ENCODE measurements at regions not wholly inside any gene's neighbourhood (a gene's known extent, or its start where the extent isn't known, plus 50 kb on each side); places are given as distances from the start of the nearest gene placed in this dataset.

GRCh38 chr13:74045583-74045982, 88.6 kb downstream of the KLF12 start:
- H3K4me3 ChIP-seq (ENCODE audit: insufficient read length, low read depth): no peak overlapping the region
- H3K9me3 ChIP-seq (ENCODE audit: insufficient read depth, low read length): no peaks in the 10 kb centered on the region
- H3K9ac ChIP-seq (ENCODE audit: insufficient read length, low read depth): no peak overlapping the region
- no peaks in the 10 kb centered on the region for H3K27me3 ChIP-seq (ENCODE audit: insufficient read depth, insufficient read length)
- DNase-seq (ENCODE audit: low read depth, low spot score): no peak
- H3K36me3 ChIP-seq (ENCODE audit: insufficient read depth, insufficient read length, low read length): no peaks in the 10 kb centered on the region
- TF ChIP-seq ZNF274 (IDR thresholded peaks at IDR 0.05; ENCODE audit: low read depth, low read length) (no peak), YY1 (IDR thresholded peaks at IDR 0.05; ENCODE audit: insufficient read depth, insufficient read length) (no peak), SUZ12 (IDR thresholded peaks at IDR 0.05; ENCODE audit: extremely low read depth, insufficient read depth, insufficient read length) (no peak)
- H3K4me1 ChIP-seq (ENCODE audit: insufficient read depth, insufficient read length): no peaks in the 10 kb centered on the region

- TF ChIP-seq SUZ12 (IDR thresholded peaks at IDR 0.05; ENCODE audit: extremely low read depth, insufficient read depth, insufficient read length): no peak
- DNase-seq (ENCODE audit: low read depth, low spot score): no peak
- Histone ChIP-seq H3K9me3 (ENCODE audit: insufficient read depth, low read length) (no peaks in the 10 kb centered on the region), H3K9ac (ENCODE audit: insufficient read length, low read depth) (no peak overlapping the region), H3K36me3 (ENCODE audit: insufficient read depth, insufficient read length, low read length) (no peaks in the 10 kb centered on the region), H3K27me3 (ENCODE audit: insufficient read depth, insufficient read length) (no peaks in the 10 kb centered on the region), H3K4me3 (ENCODE audit: insufficient read length, low read depth) (no peak overlapping the region), H3K4me1 (ENCODE audit: insufficient read depth, insufficient read length) (no peaks in the 10 kb centered on the region)
These were observed 91.0 kb downstream of the KLF12 start for GRCh38 chr13:74043237-74043636.

- Histone ChIP-seq H3K36me3 (ENCODE audit: insufficient read depth, insufficient read length, low read length) (no peaks in the 10 kb centered on the region), H3K27me3 (ENCODE audit: insufficient read depth, insufficient read length) (no peaks in the 10 kb centered on the region), H3K9ac (ENCODE audit: insufficient read length, low read depth) (no peak overlapping the region), H3K4me1 (ENCODE audit: insufficient read depth, insufficient read length) (no peaks in the 10 kb centered on the region), H3K9me3 (ENCODE audit: insufficient read depth, low read length) (no peaks in the 10 kb centered on the region), H3K4me3 (ENCODE audit: insufficient read length, low read depth) (no peak overlapping the region)
- TF ChIP-seq SUZ12 (IDR thresholded peaks at IDR 0.05; ENCODE audit: extremely low read depth, insufficient read depth, insufficient read length): no peak
- peak; percentile 65 for DNase-seq (ENCODE audit: low read depth, low spot score)
These were observed 94.0 kb downstream of the KLF12 start for GRCh38 chr13:74040200-74040599.

- Histone ChIP-seq H3K36me3 (ENCODE audit: insufficient read depth, insufficient read length, low read length) (no peaks in the 10 kb centered on the region), H3K27me3 (ENCODE audit: insufficient read depth, insufficient read length) (no peaks in the 10 kb centered on the region), H3K4me3 (ENCODE audit: insufficient read length, low read depth) (no peak overlapping the region), H3K9me3 (ENCODE audit: insufficient read depth, low read length) (no peaks in the 10 kb centered on the region), H3K9ac (ENCODE audit: insufficient read length, low read depth) (no peak overlapping the region), H3K4me1 (ENCODE audit: insufficient read depth, insufficient read length) (no peaks in the 10 kb centered on the region)
- no peak for DNase-seq (ENCODE audit: low read depth, low spot score)
- no peak for TF ChIP-seq YY1 (IDR thresholded peaks at IDR 0.05; ENCODE audit: insufficient read depth, insufficient read length)
- TF ChIP-seq ZNF274 (IDR thresholded peaks at IDR 0.05; ENCODE audit: low read depth, low read length): no peak
- TF ChIP-seq SUZ12 (IDR thresholded peaks at IDR 0.05; ENCODE audit: extremely low read depth, insufficient read depth, insufficient read length): no peak
These were observed 94.5 kb downstream of the KLF12 start for GRCh38 chr13:74039667-74040066.

GRCh38 chr13:74039154-74039553, 95.0 kb downstream of the KLF12 start:
- DNase-seq (ENCODE audit: low read depth, low spot score): no peak
- no peaks in the 10 kb centered on the region for H3K4me1 ChIP-seq (ENCODE audit: insufficient read depth, insufficient read length)
- no peak overlapping the region for H3K4me3 ChIP-seq (ENCODE audit: insufficient read length, low read depth)
- TF ChIP-seq ZNF274 (IDR thresholded peaks at IDR 0.05; ENCODE audit: low read depth, low read length) (no peak), SUZ12 (IDR thresholded peaks at IDR 0.05; ENCODE audit: extremely low read depth, insufficient read depth, insufficient read length) (no peak), YY1 (IDR thresholded peaks at IDR 0.05; ENCODE audit: insufficient read depth, insufficient read length) (no peak)
- no peaks in the 10 kb centered on the region for H3K27me3 ChIP-seq (ENCODE audit: insufficient read depth, insufficient read length)
- no peaks in the 10 kb centered on the region for H3K9me3 ChIP-seq (ENCODE audit: insufficient read depth, low read length)
- H3K9ac ChIP-seq (ENCODE audit: insufficient read length, low read depth): no peak overlapping the region
- H3K36me3 ChIP-seq (ENCODE audit: insufficient read depth, insufficient read length, low read length): no peaks in the 10 kb centered on the region

GRCh38 chr13:74037762-74038161, 96.4 kb downstream of the KLF12 start:
- no peak overlapping the region for H3K9ac ChIP-seq (ENCODE audit: insufficient read length, low read depth)
- no peak for DNase-seq (ENCODE audit: low read depth, low spot score)
- no peaks in the 10 kb centered on the region for H3K9me3 ChIP-seq (ENCODE audit: insufficient read depth, low read length)
- no peak for TF ChIP-seq SUZ12 (IDR thresholded peaks at IDR 0.05; ENCODE audit: extremely low read depth, insufficient read depth, insufficient read length)
- no peak for TF ChIP-seq ZNF274 (IDR thresholded peaks at IDR 0.05; ENCODE audit: low read depth, low read length)
- TF ChIP-seq YY1 (IDR thresholded peaks at IDR 0.05; ENCODE audit: insufficient read depth, insufficient read length): no peak
- no peaks in the 10 kb centered on the region for H3K36me3 ChIP-seq (ENCODE audit: insufficient read depth, insufficient read length, low read length)
- no peaks in the 10 kb centered on the region for H3K4me1 ChIP-seq (ENCODE audit: insufficient read depth, insufficient read length)
- H3K4me3 ChIP-seq (ENCODE audit: insufficient read length, low read depth): no peak overlapping the region
- H3K27me3 ChIP-seq (ENCODE audit: insufficient read depth, insufficient read length): no peaks in the 10 kb centered on the region

GRCh38 chr13:74036373-74036772, 97.8 kb downstream of the KLF12 start:
- H3K4me3 ChIP-seq (ENCODE audit: insufficient read length, low read depth): no peak overlapping the region
- no peak overlapping the region for H3K9ac ChIP-seq (ENCODE audit: insufficient read length, low read depth)
- H3K9me3 ChIP-seq (ENCODE audit: insufficient read depth, low read length): no peaks in the 10 kb centered on the region
- DNase-seq (ENCODE audit: low read depth, low spot score): peak; percentile 43
- no peak for TF ChIP-seq YY1 (IDR thresholded peaks at IDR 0.05; ENCODE audit: insufficient read depth, insufficient read length)
- no peak for TF ChIP-seq SUZ12 (IDR thresholded peaks at IDR 0.05; ENCODE audit: extremely low read depth, insufficient read depth, insufficient read length)
- no peak for TF ChIP-seq ZNF274 (IDR thresholded peaks at IDR 0.05; ENCODE audit: low read depth, low read length)
- H3K27me3 ChIP-seq (ENCODE audit: insufficient read depth, insufficient read length): no peaks in the 10 kb centered on the region
- no peaks in the 10 kb centered on the region for H3K36me3 ChIP-seq (ENCODE audit: insufficient read depth, insufficient read length, low read length)
- H3K4me1 ChIP-seq (ENCODE audit: insufficient read depth, insufficient read length): no peaks in the 10 kb centered on the region

- H3K36me3 ChIP-seq (ENCODE audit: insufficient read depth, insufficient read length, low read length): no peaks in the 10 kb centered on the region
- no peaks in the 10 kb centered on the region for H3K27me3 ChIP-seq (ENCODE audit: insufficient read depth, insufficient read length)
- no peaks in the 10 kb centered on the region for H3K9me3 ChIP-seq (ENCODE audit: insufficient read depth, low read length)
- no peak overlapping the region for H3K4me3 ChIP-seq (ENCODE audit: insufficient read length, low read depth)
- H3K9ac ChIP-seq (ENCODE audit: insufficient read length, low read depth): no peak overlapping the region
- no peak for TF ChIP-seq SUZ12 (IDR thresholded peaks at IDR 0.05; ENCODE audit: extremely low read depth, insufficient read depth, insufficient read length)
- no peak for TF ChIP-seq YY1 (IDR thresholded peaks at IDR 0.05; ENCODE audit: insufficient read depth, insufficient read length)
- TF ChIP-seq ZNF274 (IDR thresholded peaks at IDR 0.05; ENCODE audit: low read depth, low read length): no peak
- no peak for DNase-seq (ENCODE audit: low read depth, low spot score)
- no peaks in the 10 kb centered on the region for H3K4me1 ChIP-seq (ENCODE audit: insufficient read depth, insufficient read length)
These were observed 98.3 kb downstream of the KLF12 start for GRCh38 chr13:74035896-74036295.
